Stimulated activated CD4-positive, alpha-beta T cell treated with anti-CD3 and anti-CD28 coated beads, Interleukin-15, amount 100 ng/mL, for 24 hours (primary cell): ENCODE measurements at regions not wholly inside any gene's neighbourhood (a gene's known extent, or its start where the extent isn't known, plus 50 kb on each side); places are given as distances from the start of the nearest gene placed in this dataset.
"Not testable (repeated sequence)": the region's sequence is repeated elsewhere in the genome, so short reads cannot be mapped to it uniquely, and the experiment has no call there.

Experiments used
- DNase-seq: peaks from one replicate; pipeline ENCODE4 v3.0.0-alpha.2; 2020

DNA sequence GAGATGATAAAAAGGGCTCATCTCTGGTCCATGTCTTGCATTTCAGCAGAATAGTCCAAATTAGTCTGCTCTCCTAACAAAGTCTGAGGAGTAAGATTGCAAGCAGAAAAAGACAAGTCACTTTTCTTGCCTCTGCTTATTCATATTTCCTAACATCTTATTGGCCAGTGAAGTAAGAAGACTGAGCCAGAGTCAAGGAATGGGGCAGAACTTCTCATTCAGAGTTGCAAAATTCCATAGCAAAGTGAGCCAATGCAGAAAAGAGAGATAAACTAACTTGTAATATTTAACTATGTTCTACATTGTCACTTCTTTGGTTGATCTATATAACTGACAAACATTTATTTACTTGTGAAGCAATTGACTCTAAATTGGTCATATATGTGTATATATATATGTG is 2304.0 kb downstream of the ARAP2 start:
- DNase-seq = no peak

- DNase-seq = no peak
These were observed 2302.5 kb downstream of the ARAP2 start for GRCh38 chr4:33941854-33942253.

- no peak for DNase-seq
These were observed 2295.4 kb downstream of the ARAP2 start for GRCh38 chr4:33948921-33949320.

- not testable (repeated sequence) for DNase-seq
These were observed 2290.5 kb downstream of the ARAP2 start for GRCh38 chr4:33953848-33954247.

DNA sequence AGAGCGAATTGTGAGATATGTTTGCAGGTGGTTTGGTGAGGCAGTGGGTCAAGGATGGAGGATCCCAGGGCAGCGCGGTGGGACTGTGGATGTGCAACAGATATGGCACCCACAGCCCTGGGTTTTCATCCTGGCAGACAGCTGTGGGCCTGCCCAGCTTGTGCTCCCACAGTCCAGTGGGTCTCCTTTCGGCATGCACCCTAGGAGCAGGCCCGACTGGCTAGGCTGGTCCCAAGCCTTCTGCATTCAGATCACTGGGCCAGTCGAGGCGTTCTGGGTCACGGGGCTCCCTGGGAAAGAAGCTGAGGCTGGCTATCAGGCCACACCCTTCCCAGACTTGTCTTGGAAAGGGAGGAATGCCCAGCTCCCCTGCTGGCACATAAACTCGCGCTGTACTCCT is 2289.6 kb downstream of the ARAP2 start:
- no peak for DNase-seq

DNA sequence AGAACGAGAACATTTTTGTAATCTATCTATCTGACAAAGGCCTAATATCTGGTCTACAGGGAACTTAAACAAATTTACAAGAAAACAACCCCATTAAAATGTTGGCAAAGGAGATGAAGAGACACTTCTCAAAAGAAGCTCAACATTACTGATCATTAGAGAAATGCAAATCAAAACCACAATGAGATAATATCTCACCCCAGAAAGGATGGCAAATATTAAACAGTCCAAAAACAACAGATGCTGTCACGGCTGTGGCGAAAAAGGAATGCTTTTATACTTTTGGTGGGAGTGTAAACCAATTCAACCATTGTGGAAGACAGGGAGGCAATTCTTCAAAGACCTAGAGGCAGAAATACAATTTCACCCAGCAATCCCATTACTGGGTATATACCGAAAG is 2284.8 kb downstream of the ARAP2 start:
- no peak for DNase-seq

DNA sequence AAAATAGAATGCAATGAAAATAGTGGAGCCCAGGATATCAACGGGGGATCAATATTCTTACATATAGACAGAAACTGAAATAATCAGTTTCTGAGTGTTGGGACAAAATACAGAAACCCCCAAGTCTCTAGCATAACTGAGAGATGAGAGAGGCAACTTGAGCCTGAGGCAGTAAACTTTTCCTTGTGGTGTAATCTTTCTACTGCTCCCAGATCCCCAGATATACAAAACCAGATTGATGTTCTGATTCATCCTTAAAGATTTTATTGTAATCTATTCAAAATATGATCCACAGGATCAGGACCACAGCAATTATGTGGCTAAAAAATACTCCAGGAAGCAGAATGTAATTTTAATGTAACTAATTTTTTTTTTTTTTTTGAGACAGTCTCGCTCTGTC is 2282.6 kb downstream of the ARAP2 start:
- DNase-seq = no peak

DNA sequence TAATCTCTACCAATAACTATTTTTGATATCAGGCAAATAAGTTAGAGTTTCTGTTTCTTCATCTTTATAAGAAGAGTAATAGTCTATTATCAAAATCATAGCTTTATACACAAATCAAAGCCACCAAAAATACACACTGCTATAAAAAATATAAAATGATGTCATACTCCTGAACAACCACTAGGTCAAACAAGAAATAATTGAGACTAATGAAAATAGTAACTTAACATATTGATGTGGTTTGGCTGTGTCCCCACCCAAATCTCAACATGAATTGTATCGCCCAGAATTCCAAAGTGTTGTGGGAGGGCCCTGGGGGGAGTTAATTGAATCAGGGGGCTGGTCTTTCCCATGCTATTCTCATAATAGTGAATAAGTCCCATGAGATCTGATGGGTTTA is 2277.5 kb downstream of the ARAP2 start:
- no peak for DNase-seq

- DNase-seq = no peak
These were observed 2270.0 kb downstream of the ARAP2 start for GRCh38 chr4:33974270-33974669.

DNA sequence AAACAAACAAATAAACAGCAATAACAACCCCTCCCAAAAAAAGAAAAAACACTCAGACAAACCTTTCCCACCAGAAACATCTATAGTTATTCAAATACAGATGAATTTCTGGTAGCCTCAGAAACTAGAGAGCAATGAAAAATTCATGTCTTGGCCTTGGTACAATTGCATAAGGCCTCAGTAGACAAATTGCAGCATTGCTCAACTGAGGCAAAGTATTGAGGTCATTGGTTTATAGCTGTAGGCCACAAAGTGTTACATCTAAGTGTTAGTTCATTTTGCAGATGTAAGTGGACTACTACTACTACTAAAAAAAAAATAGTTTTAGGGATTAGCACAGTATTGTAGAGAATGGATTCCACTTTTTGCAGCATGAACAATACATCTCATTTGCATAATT is 2268.3 kb downstream of the ARAP2 start:
- DNase-seq = no peak

DNA sequence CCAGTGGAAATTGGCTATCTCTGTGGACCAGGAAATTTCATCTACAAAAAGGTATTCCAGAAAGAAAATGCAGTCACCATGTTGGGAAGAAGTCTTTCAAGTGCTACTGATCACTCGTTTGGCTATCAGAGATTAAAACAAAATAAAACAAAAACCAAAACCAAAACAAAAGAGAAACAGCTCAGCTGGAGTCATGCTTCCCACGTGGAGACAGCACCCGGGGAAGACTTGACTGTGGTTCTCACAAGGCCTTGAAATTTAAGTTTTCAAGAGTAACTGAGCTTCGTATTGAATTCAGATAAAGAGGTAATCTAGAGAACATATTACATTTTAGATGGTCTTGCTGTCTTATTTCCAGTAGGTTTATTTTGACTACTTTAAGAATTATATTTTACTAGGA is 2264.5 kb downstream of the ARAP2 start:
- not testable (repeated sequence) for DNase-seq

DNA sequence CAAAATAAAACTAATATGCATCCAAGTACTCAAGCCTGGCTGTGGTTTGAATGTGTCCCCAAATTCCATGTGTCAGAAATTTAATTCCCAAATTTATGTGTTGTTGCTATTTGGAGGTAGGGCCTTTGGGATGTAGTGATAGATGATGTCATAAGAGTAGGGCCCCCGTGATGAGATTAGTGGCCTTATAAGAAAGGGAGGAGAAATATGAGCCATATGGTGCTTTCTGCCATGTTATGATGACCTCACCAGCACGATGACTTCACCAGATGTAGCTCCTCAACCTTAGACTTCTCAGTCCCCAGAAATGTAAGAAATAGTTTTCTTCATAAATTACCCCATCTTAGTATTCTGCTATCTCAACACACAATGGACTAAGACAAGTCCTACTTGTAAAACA is 2264.0 kb downstream of the ARAP2 start:
- no peak for DNase-seq

DNA sequence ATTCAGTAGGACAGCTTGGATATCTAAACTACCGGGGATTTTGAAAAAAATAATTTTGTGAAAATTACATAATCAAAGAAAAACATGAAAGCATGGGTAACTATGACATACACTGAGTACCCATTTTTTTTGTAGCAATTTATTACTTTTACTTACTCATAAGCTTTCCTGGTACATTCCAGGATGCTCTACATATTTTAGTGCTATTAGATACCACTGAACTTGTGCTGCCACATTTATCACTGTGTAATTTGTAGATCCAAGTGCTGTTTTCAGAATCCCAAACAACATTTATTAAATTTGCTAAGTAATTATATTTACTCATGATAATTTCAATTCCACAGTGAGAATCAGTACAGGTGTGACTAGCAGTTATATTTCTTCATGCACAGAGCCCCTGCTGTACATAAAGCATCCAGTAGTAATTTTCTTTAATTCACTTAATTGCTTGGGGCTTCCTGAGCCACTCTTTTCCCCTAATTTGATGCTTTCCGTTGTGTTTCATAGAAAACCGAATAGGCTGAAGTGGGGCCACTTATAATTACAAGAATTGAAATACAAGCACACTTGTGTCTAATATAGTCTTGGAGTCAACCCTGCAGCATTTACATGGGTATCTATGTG is 2254.4 kb downstream of the ARAP2 start:
- no peak for DNase-seq

DNA sequence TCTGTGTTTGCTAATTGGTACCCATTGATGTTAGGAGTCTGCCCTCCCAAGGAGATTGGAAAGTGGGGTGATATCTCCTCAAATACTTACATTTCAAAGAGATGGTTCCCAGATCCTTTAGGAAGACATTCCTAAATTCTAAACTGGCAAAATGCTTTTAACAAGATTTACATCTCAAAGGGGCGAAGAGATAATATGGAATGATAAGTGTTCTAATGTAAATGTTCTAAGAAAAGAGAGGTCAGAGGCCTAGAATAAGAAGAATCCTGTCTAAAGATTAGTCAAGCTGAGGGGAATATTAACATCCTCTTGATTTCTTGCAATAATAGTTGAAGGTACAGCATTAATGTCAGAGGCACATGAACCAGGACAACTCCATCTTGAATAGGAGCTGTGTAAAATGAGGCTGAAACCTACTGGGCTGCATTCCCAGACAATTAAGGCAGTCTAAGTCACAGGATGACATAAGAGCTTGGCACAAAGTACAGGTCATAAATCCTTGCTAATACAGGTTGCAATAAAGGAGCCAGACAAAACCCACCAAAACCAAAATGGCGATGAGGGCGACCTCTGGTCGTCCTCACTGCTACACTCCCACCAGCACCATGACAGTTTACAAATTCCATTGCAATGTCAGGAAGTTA is 2248.1 kb downstream of the ARAP2 start:
- no peak for DNase-seq

DNA sequence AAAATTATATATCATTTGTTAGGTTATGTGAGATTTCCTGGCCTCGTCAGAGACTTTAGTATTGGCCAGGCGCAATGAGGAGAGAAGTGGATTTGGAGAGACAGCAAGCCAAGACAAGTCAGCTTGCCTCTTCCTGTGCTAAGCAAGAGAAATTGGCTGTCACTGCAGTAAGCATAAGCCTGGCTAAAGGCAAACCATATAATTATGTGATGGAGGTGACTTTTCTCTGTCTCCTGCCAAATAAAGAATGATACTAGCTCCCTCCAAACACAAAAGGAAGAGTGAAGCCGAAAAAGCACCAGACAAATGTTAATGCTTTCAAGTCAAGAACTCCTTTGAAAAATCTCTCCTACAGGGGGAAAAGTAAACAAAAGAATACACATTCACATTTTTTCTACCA is 2246.0 kb downstream of the ARAP2 start:
- no peak for DNase-seq

GRCh38 chr4:34000356-34000755 is 2244.0 kb downstream of the ARAP2 start:
- DNase-seq = no peak

DNA sequence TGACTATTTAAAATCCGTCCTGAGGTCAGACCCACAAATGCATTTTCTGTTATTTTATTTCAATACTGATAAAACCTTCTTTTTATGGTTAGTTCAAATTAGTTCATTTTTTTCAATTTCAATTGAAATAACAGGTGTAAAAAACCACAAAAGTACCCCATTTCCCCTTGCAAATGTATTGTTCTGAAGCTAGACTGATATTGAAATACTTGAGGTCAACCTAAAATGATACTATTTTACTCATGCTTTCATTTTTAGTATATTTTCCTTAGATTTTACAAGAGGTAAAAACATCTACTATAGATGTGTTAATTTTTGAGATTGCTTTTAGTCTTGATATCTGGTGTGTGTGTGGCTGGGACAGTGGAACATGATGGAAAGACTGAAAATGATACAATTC is 2237.8 kb downstream of the ARAP2 start:
- not testable (repeated sequence) for DNase-seq

DNA sequence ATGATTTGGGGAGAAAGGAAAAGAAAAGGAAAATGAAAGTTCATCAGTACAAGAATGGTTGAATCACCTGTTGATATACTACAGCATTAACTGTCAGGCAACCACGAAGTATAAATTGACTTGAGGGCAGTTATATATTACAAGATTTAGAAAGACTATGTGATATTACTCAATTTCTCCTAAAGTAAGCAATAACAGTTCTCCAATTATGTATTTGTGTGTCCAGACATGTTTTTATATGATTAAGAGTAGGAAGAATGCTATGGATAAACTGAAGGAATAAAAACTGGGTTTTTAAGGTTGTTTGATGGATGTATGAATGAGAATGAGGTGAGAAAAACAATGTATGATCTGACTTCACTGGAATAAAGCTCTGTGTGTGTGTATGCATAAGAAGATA is 2234.4 kb downstream of the ARAP2 start:
- no peak for DNase-seq

DNA sequence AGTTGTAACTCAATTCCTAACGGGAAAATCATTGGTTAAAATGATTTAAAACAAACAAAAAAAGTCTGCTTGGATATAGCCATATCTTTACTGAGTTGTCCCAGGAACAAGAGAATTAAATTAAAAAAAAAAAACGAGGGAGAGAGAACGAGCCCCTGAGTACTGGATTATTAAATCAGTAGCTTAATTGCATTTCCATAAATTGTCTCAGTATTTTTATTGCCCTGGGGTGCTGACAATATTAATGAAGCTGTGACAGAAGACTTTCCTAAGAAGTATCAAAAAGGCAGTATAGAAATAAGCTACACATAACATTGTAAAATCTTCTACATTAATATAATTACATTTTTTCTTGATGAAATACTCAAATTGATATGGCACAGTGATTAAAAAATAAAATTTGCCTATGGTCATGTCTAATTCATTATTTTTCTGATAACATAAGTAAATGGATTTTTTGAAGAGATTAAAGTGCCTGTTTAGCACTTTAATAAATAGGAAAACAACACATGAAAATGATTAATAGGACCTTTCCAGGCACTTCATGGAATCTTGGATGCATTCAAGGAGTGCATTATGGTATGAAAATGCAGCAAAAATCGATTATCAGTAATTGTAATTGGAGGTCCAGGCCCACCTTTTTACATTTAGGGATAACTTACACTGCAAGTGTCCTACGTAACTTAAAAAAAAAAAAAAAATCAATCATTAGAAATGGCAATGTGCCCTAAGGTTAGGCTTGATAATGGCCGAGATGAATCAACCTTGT is 2233.4 kb downstream of the ARAP2 start:
- no peak for DNase-seq

GRCh38 chr4:34035225-34035624 is 2209.1 kb downstream of the ARAP2 start:
- DNase-seq = no peak

- no peak for DNase-seq
These were observed 2207.0 kb downstream of the ARAP2 start for GRCh38 chr4:34037280-34037679.

- no peak for DNase-seq
These were observed 2204.5 kb downstream of the ARAP2 start for GRCh38 chr4:34039766-34040165.

DNA sequence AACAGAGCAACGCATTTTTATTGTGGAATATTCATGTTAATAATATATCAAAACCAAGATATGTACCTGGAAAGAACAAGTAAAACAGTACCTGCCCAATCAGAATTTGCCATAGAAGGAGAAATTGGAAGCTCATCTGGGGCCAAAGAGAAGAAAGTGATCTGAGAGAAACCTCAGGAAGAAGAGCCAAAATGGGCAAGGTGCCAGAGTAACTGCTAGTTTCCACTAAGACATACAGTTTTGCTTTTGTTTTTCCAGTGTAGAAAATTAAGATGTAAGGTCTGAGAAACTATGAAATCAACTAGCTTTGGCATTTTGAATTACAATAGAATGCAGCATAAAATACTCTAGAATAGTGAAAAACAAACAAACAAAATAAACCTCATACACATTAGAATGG is 2201.2 kb downstream of the ARAP2 start:
- no peak for DNase-seq

DNA sequence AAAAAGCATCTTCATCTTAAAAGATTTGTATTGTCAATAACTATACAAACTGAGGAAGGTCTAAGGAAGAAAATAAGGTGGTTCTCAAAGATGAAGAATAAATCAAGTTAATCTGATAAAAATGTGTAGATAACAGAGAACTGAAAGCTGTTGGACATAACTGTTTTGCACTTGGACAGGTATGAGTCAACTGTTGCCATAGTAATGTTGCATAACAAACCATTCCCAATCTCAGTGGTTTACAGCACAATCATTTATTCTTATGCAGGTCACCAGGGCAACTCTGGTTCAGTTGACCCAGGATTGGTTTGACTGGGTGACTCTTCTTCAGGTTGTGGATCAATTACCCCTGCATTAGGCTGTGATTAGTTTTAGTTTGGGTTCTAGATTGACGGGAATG is 2197.7 kb downstream of the ARAP2 start:
- DNase-seq = no peak
